ENCODE measurements at regions not wholly inside any gene's neighbourhood (a gene's known extent, or its start where the extent isn't known, plus 50 kb on each side); places are given as distances from the start of the nearest gene placed in this dataset.

DNA sequence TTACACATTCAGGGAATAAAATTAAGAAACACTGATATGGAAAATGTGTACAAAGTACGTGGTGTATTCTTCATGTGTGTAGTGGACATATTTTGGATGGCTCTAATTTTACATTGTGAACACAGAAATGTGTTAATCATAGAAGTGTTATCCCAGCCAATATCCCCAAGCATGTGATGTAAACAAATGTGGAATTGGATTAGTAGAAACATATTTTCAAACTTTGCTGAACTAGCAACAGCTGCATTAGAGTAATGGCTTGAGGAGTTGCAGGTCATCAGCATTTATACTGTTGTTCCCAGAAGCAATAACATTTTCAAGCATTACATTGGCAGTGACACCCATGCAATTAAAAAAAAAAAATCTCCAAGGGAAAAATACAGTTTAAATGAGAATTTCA lies 600.6 kb downstream of the SLITRK1 start:
- ATAC-seq = no peak
- intact Hi-C loops (cut with DNase I) = no loop called here
- no peak for DNase-seq

DNA sequence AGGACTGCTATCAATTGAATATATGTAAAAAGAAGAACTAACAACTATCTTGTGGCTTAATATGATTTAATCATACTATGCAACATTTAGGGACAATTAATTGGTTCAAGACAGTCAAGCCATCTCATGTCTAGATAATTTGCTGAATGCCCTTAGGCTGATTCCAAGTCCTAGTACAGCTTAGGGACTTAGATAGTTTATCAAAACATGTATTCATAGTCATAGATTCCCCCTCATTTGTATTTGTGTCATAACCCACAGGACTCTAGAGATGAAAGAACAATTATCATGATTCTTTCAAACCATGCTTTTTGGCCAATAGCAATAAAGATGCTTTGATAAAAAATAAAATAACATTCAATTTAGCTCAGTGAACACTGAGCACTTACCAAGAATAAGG lies 607.6 kb downstream of the SLITRK1 start:
- no peak for ATAC-seq
- intact Hi-C loops (cut with DNase I) = no loop called here
- no peak for DNase-seq

DNA sequence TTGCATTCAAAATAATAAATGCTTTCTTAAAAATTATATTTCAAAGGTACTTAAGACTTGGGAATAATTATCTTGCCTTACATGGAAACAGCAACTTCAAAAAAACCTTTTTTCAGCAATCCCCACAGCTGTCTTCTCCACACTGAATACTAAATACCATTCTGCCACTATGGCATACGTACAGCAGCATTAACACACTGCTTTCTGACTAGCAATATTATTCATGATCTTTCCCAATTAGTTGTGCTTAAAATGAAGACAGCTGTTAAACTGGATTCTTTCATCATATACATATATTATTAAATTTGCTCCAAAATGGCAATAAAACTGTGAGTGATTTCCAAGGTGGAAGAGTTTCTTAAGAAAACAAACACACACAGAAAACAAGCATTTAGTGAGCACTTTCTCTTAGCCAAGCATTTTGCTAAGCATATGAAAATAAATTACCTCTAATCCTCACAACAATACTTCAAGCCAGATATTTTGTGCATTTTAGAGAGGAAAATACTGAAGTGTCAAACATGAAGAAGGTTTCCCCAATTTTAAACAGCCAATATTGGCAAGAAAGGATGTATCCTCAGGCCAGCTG lies 609.5 kb downstream of the SLITRK1 start:
- no peak for DNase-seq
- ATAC-seq = no peak
- intact Hi-C loops (cut with DNase I) = no loop called here

DNA sequence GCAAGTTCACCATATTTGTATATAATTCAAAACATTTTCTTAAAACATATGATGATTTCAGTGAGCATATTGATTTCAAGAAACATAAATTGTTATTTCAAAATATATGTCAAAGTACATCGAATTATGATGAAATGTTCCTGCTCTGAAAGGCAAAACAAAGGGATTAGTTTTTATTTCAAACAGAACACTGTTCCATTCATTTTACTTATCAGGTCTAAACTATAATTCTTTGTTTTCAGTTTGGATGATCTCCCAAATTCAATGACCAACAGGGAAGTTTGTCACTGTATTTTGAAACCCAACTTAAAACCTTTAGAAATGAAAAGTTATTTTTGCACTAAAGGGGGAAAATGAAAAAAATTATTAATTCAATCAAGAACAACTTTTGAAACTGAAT lies 610.2 kb downstream of the SLITRK1 start:
- DNase-seq (no peak), ATAC-seq (no peak)
- intact Hi-C loops (cut with DNase I) = no loop called here

DNA sequence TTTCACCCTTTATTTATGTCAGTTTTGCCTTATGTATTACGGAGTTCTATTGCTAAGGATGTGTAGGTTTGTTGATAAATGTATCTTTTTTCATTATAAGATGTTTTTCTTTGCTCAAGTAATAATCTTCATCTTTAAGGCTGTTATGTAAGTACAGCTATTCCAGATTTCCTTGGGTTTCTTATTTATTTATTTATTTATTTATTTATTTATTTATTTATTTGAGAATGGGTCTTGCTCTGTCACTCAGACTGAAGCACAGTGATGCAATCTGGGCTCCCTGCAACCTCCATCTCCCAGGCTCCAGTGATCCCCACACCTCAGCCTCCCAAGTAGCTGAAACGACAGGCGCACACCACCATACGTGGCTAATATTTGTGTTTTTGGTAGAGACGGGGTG lies 617.0 kb downstream of the SLITRK1 start:
- no peak for ATAC-seq
- DNase-seq = no peak
- intact Hi-C loops (cut with DNase I) = no loop called here

DNA sequence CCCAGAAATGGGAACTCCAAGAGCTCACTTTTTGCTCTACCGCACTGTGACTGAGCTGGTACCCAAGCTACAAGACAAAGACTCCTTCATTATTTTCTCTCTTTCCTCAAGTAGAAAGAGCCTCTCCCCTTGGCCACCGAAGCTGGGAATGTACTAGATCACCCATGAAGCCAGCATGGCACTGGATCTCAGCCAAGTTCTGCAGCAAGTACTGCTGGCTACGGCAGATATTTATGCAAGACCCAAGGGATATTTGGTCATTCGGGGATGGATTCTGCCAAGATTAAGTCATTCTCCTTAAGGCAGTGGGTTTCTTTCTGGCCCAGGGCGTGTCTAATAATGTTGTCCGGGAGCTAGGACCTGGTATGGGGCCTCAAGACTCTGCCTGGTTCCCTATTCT lies 633.5 kb downstream of the SLITRK1 start:
- no peak for DNase-seq
- intact Hi-C loops (cut with DNase I) = no loop called here
- peak in 1 of 2 donors; percentile 82 for ATAC-seq

DNA sequence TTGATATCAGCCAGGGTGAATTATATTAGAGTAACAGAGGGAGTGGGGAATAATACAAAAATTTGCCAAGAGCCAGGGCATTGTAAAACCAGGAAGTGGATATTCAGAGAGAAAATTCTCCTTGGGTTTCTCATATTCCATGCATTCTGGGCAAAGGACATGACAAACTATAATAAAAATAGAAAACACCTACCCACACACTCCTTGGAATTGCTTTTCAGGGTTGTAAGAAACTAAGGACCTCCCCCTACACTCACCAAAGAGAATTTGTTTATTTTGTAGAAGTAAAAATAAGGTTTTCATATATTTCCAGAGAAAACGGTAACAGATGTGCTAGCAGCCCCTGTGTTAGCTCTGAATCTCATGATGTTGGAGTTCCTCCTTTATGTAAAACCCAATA lies 649.6 kb downstream of the SLITRK1 start:
- DNase-seq (no peak), ATAC-seq (no peak)
- intact Hi-C loops (cut with DNase I) = no loop called here

DNA sequence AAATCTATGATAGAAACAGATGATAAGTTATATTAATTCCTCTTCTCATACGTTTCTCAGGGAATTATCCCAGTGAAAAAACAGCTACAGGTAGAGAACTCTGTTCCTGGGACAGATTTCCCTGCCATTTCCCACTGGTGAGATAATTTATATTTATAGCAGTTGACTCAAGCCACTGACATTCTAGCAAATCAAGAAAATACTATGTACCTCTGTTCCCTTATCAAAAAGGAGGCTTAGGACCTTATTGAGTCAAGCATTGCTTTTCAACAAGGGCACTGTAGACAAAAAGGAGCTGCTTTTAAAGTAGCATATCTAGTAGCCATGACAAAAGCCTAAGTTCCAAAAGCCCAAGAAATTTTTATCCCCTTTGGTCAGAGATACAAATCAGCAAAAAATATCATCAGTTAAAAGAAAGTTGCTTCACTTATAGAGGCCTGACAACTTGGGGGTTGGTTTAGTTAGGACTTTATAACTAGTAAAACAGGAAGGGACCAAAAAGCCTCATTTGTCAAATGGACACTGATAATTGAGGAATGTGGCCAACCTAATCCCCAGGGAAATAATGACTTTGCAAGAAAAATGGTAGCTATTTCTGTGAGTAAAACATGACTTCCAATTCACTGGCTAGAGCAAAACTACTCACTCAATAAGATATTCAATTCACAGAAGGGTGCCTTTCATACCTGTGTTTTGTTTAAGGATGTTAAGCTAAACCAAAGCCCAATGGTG lies 652.5 kb downstream of the SLITRK1 start:
- intact Hi-C loops (cut with DNase I) = no loop called here
- DNase-seq (no peak), ATAC-seq (no peak)

DNA sequence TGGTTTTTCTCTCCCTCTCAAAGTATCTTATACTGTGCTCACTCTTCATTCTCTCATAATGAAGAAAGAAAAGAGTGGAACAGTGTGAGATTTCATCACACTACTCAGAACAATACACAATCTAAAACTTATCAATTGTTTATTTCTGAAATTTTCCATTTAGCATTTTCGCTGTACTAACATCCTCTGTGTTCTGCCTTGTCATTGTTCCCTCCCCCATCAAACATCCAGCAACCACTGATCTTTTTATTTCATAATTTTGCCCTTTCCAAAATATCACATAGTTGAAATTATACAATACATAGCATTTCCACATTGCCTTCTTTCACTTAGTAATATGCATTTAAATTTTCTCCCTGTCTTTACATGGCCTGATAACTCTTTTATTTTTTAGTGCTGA lies 658.7 kb downstream of the SLITRK1 start:
- no peak for DNase-seq
- ATAC-seq = no peak
- intact Hi-C loops (cut with DNase I) = no loop called here

DNA sequence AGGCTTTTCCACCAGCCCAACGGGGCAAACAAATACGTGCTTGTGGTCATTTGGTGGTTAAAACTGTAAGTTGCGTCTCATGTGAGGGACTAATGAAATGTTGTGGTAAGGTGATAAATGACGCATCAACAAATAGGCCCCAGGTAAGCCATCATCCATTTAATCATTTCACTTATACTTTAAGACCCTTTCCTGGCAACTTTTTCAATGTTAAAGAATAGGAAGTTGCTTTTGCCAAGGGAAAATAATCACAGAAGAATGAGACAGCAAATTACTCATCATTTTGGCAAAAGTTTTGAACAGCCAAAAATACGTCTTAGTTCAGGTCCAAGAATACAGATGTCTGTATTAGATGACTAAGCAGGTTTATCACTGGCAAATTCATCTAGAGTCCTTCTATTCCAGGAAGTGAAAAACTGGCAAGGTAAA lies 660.4 kb downstream of the SLITRK1 start:
- intact Hi-C loops (cut with DNase I) = no loop called here
- ATAC-seq = peak in 1 of 2 donors; percentile 79

DNA sequence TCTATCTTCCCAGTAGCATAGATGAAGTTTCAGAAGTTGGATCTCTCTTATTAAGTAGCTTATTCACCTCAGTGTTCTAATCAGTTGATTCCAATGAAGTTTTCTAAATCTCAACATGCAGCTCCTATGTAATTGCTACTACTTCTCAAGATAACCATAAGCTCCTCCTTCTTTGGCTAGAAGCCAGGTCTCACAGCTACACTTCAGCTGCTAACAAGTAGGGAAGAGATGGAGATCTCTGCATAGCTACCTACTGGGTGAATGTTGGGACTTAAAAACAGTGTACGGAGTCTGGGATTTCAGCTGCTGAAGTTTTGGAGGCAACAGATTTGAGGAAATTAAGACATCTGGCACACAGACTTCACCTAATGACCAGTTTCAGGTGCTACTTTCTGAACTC lies 661.0 kb downstream of the SLITRK1 start:
- intact Hi-C loops (cut with DNase I) = no loop called here
- DNase-seq = no peak
- ATAC-seq = no peak

More for the DNA sequence above, 660.4 kb downstream of the SLITRK1 start:
- DNase-seq = no peak

DNA sequence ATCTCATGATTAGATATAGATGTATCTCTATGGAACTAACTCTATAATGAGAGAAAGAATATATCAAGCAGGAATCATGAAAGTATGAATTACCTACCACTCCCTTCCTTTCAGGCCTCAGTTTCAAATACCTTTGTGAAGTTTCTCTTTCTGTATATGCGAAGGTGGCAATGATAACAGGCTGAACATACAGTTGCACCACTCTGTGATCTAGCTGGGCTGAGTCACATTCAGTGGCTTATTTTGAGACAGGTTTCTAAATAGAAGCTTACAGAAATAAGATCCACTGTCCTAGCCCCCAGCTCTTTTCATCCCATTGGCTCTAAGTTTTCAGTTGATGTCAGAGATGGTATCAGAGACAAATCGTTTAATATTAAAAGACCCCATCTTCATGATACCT lies 662.0 kb downstream of the SLITRK1 start:
- DNase-seq (no peak), ATAC-seq (no peak)
- intact Hi-C loops (cut with DNase I) = no loop called here

DNA sequence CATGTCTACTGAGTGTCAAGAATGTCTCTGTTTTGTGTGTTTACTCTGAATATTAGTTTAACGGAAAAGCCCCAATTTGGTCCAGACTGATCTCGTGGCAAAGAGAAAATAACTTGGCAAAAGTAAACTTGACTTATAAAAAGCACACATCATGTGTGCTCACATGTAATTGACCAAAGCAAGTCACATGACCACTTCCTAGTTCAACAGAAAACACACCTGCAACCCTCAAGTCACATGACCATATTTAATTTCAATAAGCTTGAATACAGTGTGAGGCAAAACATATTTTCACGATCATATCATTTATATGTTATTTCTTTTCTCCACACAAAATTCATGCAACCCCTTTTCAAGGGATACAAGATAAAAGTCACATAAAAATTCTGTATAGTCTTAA lies 662.4 kb downstream of the SLITRK1 start:
- ATAC-seq = no peak
- DNase-seq = no peak
- intact Hi-C loops (cut with DNase I) = no loop called here

DNA sequence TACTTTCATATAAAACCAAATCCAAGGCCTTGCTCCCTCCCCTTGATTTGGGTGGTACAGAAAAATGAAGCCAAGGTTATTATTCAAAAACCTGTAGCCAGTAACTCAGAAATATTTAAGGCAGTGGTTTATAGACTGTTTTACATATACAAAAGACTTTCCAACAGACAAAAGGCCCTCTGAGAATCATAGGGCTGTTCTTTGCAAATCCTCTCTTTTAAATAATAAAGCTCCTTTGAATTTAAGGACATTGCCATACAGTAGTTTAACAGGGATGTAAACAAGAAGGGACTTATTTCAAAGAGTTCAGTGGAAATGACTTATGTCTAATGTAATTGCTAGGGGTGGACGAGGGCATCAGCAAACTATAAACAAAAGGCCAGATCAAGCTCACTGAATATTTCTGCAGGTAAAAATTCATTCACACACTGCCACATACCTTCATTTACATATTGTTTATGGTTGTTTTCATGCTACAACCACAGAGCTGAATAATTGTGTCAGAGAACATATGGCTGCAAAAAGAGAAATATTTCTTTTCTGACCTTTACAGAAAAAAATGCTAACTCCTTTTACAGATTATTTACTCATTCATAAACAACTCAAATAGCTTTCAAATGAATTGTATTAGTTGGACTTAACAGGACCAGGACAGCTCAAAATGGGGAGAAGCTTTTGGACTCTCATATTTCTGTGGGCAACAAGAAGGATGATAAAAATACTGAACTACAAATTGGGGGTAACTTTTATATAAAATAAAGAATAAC lies 665.6 kb downstream of the SLITRK1 start:
- DNase-seq (no peak), ATAC-seq (no peak)
- intact Hi-C loops (cut with DNase I) = no loop called here

DNA sequence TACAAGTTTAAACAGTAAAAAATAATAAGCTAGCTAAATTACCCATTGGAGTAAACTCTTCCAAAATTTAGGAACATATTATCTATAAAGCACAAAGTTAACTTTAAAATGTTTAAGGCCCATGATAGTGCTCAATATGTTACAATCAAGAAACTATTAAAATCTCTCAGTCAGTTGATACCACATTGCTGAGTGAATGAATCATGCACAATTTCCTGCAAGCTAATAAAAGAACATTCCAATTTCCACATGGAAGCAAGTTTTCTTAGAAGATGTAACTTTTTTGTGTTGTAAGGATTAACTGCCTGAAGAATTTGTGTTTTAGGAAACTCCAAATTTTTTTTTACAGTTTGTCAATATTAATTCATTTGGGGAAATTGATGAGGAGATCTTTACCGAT lies 666.6 kb downstream of the SLITRK1 start:
- intact Hi-C loops (cut with DNase I) = no loop called here
- ATAC-seq (no peak), DNase-seq (no peak)

DNA sequence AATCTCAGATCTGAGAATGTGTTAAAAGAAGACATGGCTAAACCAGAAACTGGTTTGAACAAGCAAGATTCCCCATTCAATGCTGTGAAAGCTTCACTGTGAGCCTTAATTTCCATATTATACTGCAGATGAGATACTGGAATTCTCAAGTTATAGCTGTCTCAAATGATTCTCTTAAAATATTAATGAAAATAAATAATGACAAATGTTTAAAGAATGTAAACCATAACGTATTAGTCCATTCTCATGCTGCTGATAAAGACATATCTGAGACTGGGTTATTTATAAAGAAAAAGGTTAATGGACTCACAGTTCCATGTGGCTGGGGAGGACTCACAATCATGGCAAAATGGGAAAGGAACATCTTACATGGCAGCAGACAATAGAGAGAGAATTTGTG lies 667.8 kb downstream of the SLITRK1 start:
- ATAC-seq (no peak), DNase-seq (no peak)
- intact Hi-C loops (cut with DNase I) = no loop called here

DNA sequence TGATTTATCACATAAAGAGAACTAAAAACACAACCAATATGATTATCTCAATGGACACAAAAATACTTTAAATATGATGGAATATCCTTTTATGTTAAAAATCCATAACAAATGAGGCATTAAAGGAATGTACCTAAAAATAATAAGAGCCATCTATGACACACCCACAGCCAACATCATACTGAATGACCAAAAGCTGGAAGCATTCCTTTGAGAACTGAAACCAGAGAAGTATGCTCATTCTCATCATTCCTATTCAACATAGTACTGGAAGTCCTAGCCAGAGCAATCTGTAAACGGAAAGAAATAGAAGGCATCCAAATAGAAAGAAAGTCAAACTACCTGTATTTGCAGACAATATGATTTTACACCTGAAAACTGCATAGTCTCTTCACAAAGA lies 671.0 kb downstream of the SLITRK1 start:
- intact Hi-C loops (cut with DNase I) = no loop called here
- ATAC-seq (no peak), DNase-seq (no peak)

DNA sequence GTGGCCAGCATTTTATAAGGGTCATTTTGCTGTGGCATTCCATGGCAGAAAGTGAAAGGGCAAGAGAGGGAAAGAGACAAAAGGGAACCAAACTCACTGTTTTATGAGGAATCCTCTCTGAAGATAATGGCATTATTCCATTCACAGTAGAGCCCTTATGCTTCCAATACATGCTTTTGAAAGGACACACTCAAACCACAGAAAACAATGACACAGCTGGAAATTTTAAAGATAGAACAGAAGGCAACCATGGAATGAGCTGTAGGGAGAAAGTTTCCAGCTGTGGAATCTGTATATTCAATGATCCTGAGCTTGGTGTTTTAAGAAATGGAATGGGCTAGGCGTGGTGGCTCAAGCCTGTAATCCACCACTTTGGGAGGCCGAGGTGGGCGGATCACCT lies 677.4 kb downstream of the SLITRK1 start:
- DNase-seq = no peak
- intact Hi-C loops (cut with DNase I) = no loop called here
- ATAC-seq = no peak

DNA sequence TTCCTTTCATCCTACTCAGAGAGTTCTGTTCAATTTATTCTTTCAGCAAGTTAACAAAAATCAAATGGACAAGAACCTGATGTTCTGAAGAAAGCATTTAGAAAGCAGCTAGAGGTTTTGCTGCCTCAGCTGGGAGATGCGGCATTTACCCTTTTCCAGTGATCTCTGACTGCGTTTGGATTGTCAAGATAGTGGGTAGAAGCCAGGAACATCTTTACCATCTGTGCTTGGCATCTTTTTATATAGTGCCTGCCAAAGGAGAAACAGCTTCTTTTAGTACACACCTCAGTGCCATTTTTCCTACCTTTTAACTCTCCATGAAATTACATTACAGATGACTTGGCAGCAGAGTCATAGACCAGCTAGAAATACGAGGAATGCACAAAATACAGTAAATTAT lies 680.8 kb downstream of the SLITRK1 start:
- ATAC-seq = no peak
- no peak for DNase-seq
- intact Hi-C loops (cut with DNase I) = no loop called here

DNA sequence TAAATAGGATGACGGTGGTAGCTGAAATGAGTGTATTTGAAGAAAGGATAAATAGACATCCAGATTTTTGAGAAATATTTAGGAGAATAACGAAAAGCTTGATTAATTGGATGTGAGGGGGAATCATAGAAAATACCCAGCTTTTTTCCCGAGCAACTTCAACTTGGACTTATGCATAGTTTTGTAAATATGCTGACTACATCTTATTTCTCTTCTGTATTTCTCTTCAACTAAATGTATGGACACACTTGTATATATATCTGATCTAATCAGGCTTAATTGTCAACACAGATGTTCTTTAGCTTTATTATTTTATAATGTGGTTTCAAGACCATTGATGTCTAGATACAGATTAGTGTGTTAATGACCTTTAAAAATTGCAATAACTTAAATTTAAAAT lies 685.0 kb downstream of the SLITRK1 start:
- DNase-seq (no peak), ATAC-seq (no peak)
- intact Hi-C loops (cut with DNase I) = no loop called here

DNA sequence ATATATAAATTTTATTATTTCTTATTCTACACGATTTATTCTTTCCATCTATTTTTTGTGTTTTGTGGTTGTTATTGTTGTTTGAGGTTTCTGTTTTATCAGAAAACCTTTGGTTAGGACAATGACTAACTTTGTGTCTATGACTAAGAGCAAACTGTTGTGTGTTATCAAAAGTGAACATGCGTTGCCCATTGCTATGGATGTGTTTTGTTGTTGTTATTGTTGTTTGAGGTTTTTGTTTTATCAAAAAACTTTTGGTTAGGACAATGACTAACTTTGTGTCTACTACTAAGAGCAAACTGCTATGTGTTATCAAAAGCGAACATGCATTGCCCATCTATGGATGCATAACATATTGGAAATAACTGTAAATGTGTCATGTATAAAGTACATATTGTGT lies 692.3 kb downstream of the SLITRK1 start:
- intact Hi-C loops (cut with DNase I) = no loop called here
- no peak for DNase-seq
- no peak for ATAC-seq
